GM18502 (cell line): ENCODE measurements at regions not wholly inside any gene's neighbourhood (a gene's known extent, or its start where the extent isn't known, plus 50 kb on each side); places are given as distances from the start of the nearest gene placed in this dataset.

Experiments
- ATAC-seq: cut with Tn5 transposase; IDR thresholded peaks from one replicate; pipeline ENCODE4 v1.9.1; 2021; ENCODE audit warnings: mild to moderate bottlenecking; ENCODE audit not compliant: unreplicated experiment, poor library complexity

- no peak for ATAC-seq
These were observed 1291.6 kb upstream of the AUTS2 start for GRCh38 chr7:68306692-68307107.

DNA sequence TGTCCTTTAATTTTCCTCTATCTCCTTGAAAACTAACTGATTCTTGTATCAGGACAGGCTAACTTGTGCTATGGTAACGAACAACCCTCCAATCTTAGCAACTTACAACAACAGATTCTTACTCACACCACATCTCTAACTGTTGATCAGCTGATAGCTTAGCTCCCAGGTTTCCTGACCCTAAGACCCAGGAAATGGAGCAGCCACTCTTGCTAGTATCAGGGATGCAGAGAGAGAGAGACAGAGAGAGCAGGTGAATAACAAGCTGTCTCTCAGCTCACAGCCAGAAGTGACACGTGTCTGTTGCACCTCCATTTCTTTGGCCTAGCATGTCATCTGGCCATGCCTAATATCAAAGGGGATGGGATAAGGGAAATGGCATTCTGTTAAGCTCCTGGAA, 1289.0 kb upstream of the AUTS2 start:
- no peak for ATAC-seq

- no peak for ATAC-seq
These were observed 1288.5 kb upstream of the AUTS2 start for GRCh38 chr7:68309806-68310205.

DNA sequence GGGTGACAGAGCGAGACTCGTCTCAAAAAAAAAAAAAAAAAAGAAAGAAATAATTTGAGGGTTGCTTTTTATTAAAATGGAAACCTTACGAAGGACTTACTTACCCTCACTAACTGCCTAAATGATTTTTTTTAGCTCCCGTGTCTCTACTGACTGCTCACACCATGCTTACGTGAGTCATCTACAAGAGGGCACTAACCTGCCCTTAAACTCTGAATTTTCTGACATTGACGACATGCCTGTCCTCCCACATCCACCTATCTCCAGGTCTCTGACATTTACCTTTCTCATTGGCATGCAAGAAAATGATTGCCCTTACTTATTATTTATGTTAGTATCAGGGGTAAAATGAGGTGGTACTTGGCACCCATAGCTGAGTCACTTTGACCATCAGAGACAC, 1286.3 kb upstream of the AUTS2 start:
- ATAC-seq, result no peak

- ATAC-seq, result no peak
These were observed 1284.5 kb upstream of the AUTS2 start for GRCh38 chr7:68313806-68314205.

DNA sequence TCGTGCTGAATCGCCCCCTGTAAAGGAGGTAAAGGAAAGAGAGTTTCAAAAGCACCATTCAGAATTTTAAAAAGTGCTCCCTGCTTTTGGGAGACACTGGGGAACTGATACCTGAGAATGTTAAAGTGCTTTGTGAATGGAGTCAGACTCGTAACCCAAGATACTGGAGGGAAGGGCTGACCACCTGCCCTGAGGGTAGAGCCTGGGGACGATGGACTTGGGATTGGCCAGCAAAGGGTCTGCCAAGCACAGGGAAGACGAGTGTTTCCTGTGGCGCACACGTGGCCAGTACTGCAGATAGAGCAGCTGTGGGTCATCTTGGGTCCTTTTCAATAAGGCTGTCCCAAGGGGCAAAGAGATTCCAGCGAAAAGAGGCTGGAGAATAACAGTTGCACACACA, 1284.1 kb upstream of the AUTS2 start:
- no peak for ATAC-seq

DNA sequence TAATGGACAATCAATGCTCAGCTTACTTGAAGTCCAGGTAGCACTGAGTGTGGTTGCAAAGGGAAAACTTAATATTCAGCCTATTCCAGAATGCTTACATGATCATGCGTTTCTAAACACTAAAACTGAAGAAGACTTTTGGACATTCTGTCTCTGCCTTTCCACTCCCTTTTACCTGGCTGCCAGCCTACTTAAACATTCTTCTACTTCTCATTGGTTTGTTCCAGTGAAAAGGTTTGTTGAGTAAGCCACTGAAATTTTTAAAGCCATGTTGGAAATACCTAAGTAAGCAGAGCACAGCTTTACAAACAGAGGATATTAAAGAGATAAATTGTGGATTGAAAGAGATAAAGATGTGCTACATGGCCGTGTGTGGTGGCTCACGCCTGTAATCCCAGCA, 1280.8 kb upstream of the AUTS2 start:
- no peak for ATAC-seq

DNA sequence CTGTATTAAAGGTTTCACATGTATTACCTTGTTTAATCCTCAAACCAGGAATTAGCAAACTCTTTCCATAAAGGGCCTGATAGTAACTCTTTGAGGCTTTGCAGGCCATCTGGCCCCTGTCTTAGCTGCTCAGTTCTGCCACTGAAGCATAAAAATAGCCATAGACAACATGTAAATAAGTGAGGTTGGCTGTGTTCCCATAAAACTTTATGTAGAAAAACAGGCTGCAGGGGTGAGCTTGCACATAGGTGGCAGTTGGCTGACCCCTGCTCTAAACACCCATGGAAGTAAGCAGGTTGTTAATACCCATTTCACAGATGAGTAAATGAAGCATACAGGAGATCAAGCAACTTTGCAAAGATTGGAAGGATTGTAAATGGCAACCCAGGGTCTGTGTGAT, 1279.2 kb upstream of the AUTS2 start:
- ATAC-seq, result no peak

GRCh38 chr7:68321076-68321639, 1277.1 kb upstream of the AUTS2 start:
- no peak for ATAC-seq

- ATAC-seq, result no peak
These were observed 1276.3 kb upstream of the AUTS2 start for GRCh38 chr7:68321776-68322496.

DNA sequence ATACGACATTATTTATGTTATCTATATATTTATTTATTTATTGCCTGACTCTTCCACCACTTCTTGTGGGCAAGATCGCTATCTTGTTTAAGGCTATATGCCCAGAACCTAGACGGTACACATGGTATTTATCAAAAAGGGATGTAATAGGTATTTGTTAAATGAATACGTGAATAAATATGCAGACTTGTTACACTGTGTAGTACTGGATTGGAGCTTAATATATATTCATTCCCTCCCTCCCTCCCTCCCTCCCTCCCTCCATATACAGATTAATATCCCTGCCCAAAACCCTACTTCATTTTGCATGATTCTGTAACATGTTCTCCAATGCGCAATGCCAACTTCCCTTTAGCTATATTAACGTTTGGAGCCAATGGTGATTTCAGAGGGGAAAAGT, 1273.7 kb upstream of the AUTS2 start:
- no peak for ATAC-seq

GRCh38 chr7:68334216-68334615, 1264.1 kb upstream of the AUTS2 start:
- ATAC-seq, result no peak

DNA sequence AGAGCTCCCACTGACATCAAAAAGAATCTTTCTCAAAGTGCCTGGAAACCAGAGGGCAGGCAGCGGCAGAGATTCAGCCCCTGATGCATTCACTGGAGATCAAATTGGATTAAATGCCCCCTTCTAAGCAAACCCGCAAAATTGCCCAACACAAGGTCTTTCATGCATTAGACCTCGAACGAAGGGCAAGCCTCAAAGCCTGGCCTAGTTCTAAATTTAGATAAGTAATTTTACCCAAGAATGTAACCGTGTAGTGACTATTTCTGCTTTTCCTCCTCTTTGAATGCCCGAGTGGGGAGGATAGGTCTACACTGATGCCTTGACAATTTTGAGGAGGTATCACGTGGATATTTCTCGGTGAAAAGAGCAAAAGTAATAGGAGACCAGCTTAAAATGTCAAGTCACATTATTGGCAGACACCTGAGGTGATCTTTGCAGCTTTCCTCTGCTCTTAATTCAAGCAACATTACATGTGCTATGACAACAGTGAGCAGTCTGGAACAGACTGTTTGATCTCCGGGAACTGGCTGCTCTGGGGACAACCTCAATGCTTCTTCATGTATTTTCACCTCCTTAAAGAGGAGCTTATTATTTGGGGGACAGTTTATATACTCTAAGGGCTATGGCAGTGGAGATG, 1263.5 kb upstream of the AUTS2 start:
- ATAC-seq, result no peak

- no peak for ATAC-seq
These were observed 1261.7 kb upstream of the AUTS2 start for GRCh38 chr7:68336594-68336993.

DNA sequence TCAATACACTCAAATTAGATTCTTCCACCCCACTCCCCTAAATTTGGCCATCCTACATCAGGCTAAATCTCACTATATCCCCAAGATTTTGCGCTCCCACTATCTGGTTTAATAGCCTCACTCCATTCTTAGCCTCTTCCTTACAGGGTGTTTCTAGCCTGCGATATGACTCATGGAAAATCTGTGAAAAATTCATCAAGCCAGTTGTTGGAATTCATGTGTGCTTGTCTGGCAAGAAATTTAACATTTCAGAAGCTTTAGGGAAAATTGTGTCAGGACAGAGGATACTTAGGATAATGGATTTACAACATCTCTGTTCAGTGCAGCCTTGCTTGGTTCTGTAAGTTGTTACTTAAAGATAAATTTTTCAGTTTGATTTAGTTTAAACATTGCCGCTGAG, 1249.9 kb upstream of the AUTS2 start:
- ATAC-seq, result no peak

- ATAC-seq, result no peak
These were observed 1235.3 kb upstream of the AUTS2 start for GRCh38 chr7:68362745-68363518.

GRCh38 chr7:68364886-68365625, 1233.2 kb upstream of the AUTS2 start:
- no peak for ATAC-seq

DNA sequence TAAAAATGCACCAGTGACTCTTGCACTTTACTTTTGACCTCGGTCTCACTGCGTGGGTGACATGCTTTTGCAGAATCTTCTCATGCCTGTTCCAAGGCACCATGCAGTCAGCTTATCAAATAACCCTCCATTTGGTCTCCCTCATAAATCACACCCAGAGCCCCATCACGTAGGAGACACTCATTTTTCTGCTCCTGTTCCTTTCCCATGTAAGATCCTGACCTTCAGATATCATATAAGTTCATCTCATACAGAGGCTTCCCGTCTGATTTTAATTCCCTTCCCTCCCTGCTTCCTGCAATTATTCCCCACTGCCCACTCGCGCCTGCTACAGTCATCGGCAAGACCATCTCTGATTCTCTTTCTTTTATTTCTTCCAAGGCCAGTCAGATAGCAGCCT, 1226.3 kb upstream of the AUTS2 start:
- ATAC-seq, result no peak

GRCh38 chr7:68376131-68376661, 1222.1 kb upstream of the AUTS2 start:
- no peak for ATAC-seq

DNA sequence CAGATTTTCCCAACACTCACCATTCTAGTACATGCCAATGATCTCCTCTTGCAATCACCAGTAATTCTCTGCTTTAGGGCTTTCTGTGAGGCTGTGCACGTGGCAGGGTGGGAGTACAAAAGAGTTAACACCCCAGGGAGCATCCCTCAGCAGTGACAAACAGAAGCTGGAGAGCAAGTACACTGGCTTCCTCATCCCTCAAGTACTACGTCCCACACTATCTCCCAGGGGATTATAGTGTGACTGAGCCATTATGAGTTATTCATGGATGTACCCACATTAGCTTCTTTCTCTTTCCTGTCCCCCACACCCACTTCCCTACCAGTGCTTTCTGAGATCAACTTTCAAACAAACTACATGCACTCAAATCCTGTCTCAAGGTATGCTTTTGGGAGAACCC, 1216.5 kb upstream of the AUTS2 start:
- ATAC-seq, result no peak
